ENCODE measurements at regions not wholly inside any gene's neighbourhood (a gene's known extent, or its start where the extent isn't known, plus 50 kb on each side); places are given as distances from the start of the nearest gene placed in this dataset.

DNA sequence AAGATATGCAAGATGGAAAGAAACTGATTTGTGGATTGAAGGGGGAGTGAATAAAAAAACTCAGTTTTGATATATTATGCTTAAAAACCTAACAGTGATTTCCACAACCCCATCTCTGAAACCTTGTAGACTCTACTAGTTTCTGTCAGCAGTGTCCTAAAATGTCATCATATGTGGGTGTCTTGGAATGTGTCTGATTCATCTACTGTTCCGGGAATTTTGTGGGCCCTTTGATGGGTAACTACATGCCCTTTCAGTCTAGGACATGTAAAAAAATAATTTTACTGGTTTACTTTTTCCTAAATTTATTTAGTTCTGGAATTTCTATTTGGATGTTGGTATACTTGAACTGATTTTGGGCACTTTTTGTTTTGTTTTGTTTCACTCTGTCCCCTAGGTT, 118.9 kb upstream of the NMUR2 start:
- TF ChIP-seq, protein P1, sequence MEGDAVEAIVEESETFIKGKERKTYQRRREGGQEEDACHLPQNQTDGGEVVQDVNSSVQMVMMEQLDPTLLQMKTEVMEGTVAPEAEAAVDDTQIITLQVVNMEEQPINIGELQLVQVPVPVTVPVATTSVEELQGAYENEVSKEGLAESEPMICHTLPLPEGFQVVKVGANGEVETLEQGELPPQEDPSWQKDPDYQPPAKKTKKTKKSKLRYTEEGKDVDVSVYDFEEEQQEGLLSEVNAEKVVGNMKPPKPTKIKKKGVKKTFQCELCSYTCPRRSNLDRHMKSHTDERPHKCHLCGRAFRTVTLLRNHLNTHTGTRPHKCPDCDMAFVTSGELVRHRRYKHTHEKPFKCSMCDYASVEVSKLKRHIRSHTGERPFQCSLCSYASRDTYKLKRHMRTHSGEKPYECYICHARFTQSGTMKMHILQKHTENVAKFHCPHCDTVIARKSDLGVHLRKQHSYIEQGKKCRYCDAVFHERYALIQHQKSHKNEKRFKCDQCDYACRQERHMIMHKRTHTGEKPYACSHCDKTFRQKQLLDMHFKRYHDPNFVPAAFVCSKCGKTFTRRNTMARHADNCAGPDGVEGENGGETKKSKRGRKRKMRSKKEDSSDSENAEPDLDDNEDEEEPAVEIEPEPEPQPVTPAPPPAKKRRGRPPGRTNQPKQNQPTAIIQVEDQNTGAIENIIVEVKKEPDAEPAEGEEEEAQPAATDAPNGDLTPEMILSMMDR (IDR thresholded peaks at IDR 0.05; ENCODE audit: insufficient read depth, low read length, poor library complexity, severe bottlenecking), result no peak
- TF ChIP-seq EZH2phosphoT487 (conservative IDR thresholded peaks at IDR 0.05; ENCODE audit: low read length), result no peak

Data from SU-DHL-6 (cell line).